Gastrocnemius medialis (tissue), 4 donors: ENCODE measurements at regions not wholly inside any gene's neighbourhood (a gene's known extent, or its start where the extent isn't known, plus 50 kb on each side); places are given as distances from the start of the nearest gene placed in this dataset.

ENCODE experiments used
- ATAC-seq, 2 donors: fragments of 150-250 bp; one replicate each; pipeline ENCODE4 v1.9.1; 2016
- DNase-seq, 2 donors: peaks; one replicate each; pipeline ENCODE4 v3.0.0-alpha.2; 2019
- H3K27ac ChIP-seq, 4 donors: fragments of 200-600 bp; sonication (generic); 1 replicate in 1 of 4; 2 replicates in 3 of 4; pipeline ENCODE4 v1.5.1; 2016 to 2018; ENCODE audit warnings: mild to moderate bottlenecking in 2 of 4, moderate library complexity in 1 of 4
- H3K27me3 ChIP-seq, 3 donors: fragments of 200-600 bp; sonication (generic) in 2 of 3; 1 replicate in 1 of 3; 2 replicates in 2 of 3; pipeline versions ENCODE4 v1.5.1 to v1.6.0; 2016 to 2019; ENCODE audit warnings: mild to moderate bottlenecking in 1 of 3, moderate library complexity in 1 of 3
- H3K36me3 ChIP-seq, 2 donors: fragments of 200-600 bp; sonication (generic) in 1 of 2; one replicate each; pipeline ENCODE4 v1.5.1; 2017 to 2018
- H3K4me1 ChIP-seq, 2 donors: fragments of 200-600 bp; sonication (generic) in 1 of 2; one replicate each; pipeline ENCODE4 v1.5.1; 2016 to 2017; ENCODE audit warnings: mild to moderate bottlenecking in 2 of 2
- H3K4me3 ChIP-seq, 4 donors: fragments of 200-600 bp; sonication (generic) in 3 of 4; 1 replicate in 1 of 4; 2 replicates in 3 of 4; pipeline ENCODE4 v1.5.1; 2016 to 2019; ENCODE audit warnings: mild to moderate bottlenecking in 2 of 4
- H3K9me3 ChIP-seq, 3 donors: fragments of 200-600 bp; sonication (generic) in 2 of 3; 1 replicate in 1 of 3; 2 replicates in 2 of 3; pipeline ENCODE4 v1.5.1; 2016 to 2019
- POLR2A ChIP-seq, 2 donors: fragments of 450-650 bp; IDR thresholded peaks; one replicate each; pipeline ENCODE4 v1.6.1; 2017; ENCODE audit warnings: antibody characterized with exemption in 2 of 2, mild to moderate bottlenecking in 2 of 2, moderate library complexity in 2 of 2
- in situ Hi-C, 4 donors: fragments of 200-750 bp; cut with MboI; loops; one replicate each; pipeline versions ENCODE4 v1.15.0 to v1.8.0; 2017; ENCODE audit warnings: low sequenced_read_pairs in 4 of 4
- intact Hi-C: fragments of 100-400 bp; cut with DNase I; formaldehyde crosslinking; loops from one replicate; pipeline ENCODE4 v1.15.1; 2023; ENCODE audit warnings: low total_unique reads
- TF ChIP-seq, protein P1 (sequence below), 5 experiments: fragments of 450-650 bp in 3 of 5; fragments of 200-600 bp in 2 of 5; sonication (generic) in 2 of 5; IDR thresholded peaks in 4 of 5; conservative IDR thresholded peaks in 1 of 5; 1 replicate in 4 of 5; 2 replicates in 1 of 5; pipeline ENCODE4 v1.5.1; 2016 to 2019; ENCODE audit warnings: antibody characterized with exemption in 5 of 5, mild to moderate bottlenecking in 3 of 5, moderate library complexity in 3 of 5

DNA sequence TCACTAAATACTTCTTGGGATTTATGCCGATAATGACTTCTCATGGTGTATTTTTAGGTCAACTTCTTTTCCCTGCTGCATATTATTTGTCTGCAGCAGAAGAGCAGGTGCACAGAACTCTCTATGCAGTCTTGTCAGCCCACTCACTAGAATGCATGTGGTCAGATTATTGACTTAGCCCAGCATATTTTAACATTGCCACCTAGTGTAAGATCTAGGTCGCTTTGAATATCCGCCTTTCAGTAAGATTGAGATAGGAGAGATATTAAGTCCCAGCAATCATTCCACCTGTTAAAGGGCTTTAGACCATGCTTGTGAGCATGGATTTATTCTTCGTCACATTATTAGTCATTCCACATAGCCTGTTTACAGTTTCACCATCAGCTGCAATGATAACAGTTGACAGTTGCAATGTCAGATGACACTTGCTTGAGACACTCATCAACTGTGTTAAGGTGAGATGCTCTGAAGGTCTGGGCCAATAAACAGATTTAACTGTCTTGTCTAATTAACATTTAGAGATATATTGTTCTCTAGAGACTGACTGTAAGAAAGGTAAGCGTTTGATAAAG lies 491.7 kb downstream of the ARL4A start:
- H3K27me3 ChIP-seq = no peaks in the 10 kb centered on the region
- in situ Hi-C loops = no loop called here
- TF ChIP-seq, protein P1, sequence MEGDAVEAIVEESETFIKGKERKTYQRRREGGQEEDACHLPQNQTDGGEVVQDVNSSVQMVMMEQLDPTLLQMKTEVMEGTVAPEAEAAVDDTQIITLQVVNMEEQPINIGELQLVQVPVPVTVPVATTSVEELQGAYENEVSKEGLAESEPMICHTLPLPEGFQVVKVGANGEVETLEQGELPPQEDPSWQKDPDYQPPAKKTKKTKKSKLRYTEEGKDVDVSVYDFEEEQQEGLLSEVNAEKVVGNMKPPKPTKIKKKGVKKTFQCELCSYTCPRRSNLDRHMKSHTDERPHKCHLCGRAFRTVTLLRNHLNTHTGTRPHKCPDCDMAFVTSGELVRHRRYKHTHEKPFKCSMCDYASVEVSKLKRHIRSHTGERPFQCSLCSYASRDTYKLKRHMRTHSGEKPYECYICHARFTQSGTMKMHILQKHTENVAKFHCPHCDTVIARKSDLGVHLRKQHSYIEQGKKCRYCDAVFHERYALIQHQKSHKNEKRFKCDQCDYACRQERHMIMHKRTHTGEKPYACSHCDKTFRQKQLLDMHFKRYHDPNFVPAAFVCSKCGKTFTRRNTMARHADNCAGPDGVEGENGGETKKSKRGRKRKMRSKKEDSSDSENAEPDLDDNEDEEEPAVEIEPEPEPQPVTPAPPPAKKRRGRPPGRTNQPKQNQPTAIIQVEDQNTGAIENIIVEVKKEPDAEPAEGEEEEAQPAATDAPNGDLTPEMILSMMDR (IDR thresholded peaks at IDR 0.05 in 4 of 5, conservative IDR thresholded peaks at IDR 0.05 in 1 of 5) = peak in 1 of 5 experiments; percentile 26
- TF ChIP-seq POLR2A (IDR thresholded peaks at IDR 0.05) = no peak

DNA sequence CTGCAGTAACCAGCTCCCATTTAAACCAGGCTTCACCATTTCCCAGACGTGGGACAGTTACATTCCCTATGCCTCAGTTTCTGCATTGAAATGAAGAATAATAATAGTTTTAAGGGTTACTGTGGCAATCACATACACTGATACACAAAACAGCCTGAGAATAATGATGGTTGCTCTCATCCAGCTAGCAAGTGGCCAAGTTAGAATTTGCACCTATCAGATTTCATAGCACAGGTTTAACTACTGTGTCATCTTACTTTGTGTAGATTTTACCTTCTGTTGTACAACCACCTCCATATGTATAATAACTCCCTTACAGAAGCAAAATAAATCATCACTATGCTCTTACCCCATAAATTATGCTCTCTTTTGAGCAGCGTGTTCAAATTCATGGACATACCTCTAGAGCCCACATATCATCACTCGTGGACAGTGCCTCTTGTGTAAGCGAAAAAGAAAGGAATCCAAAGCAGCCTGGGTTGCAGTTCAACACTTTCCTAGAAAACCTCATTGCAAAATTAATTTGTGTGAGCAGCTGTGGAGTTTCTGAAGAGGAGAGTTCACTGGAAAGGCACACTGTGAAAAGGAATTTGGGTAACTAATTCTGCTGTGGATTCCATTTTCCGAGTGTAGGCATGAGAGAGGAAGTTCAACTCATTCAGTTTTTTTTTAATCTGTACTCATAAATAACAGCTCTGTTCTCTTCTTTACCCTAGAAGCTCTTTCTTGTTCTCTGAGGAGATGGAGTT lies 492.5 kb downstream of the ARL4A start:
- in situ Hi-C loops = no loop called here
- no peak overlapping the region for H3K4me3 ChIP-seq
- H3K27me3 ChIP-seq = no peaks in the 10 kb centered on the region
- peak in 1 of 2 donors; percentile 72 for ATAC-seq
- DNase-seq = no peak
- H3K36me3 ChIP-seq = no peaks in the 10 kb centered on the region
- TF ChIP-seq, protein P1 (IDR thresholded peaks at IDR 0.05 in 4 of 5, conservative IDR thresholded peaks at IDR 0.05 in 1 of 5) = no peak
- TF ChIP-seq POLR2A (IDR thresholded peaks at IDR 0.05) = no peak
- peaks cover 0 to 18% of the 10 kb centered on the region in 2 donors for H3K4me1 ChIP-seq
- intact Hi-C loops = loop anchor here (5.0 kb wide), 1 partner anchor 493 kb away; the partner anchor contains the start of gene ARL4A
- no peaks in the 10 kb centered on the region for H3K9me3 ChIP-seq
- H3K27ac ChIP-seq = no peak overlapping the region

More for the DNA sequence above, 491.7 kb downstream of the ARL4A start:
- intact Hi-C loops = loop anchor here (5.0 kb wide), 1 partner anchor 492 kb away; the partner anchor contains the start of gene ARL4A
- Histone ChIP-seq H3K27ac (no peak overlapping the region), H3K4me1 (peaks cover 0 to 18% of the 10 kb centered on the region in 2 donors), H3K4me3 (no peak overlapping the region), H3K9me3 (no peaks in the 10 kb centered on the region), H3K36me3 (no peaks in the 10 kb centered on the region)
- no peak for DNase-seq
- ATAC-seq = peak; percentile 41 to 62

DNA sequence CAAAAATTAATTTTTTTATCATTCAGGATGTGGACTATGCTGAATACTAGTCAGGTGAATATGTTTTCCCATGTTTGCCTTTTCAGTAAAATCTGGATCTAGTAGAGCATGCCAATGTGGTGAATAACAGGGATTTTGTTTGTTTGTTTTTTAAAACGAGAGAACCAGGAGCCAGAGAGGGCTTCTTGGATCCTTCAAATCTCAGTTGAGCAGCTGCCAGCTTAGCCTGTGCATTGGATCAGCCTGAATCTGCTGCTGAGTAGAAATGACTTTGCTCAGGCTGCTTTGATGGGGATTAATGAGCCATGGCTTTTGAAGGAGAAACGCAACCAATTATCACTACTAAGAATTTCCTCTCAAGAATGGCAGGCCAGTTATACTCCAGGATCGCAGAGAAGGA lies 493.8 kb downstream of the ARL4A start:
- in situ Hi-C loops = no loop called here
- Histone ChIP-seq H3K27ac (no peak overlapping the region), H3K4me1 (peaks cover 0 to 18% of the 10 kb centered on the region in 2 donors), H3K36me3 (no peaks in the 10 kb centered on the region), H3K9me3 (no peaks in the 10 kb centered on the region), H3K27me3 (no peaks in the 10 kb centered on the region), H3K4me3 (no peak overlapping the region)
- ATAC-seq = no peak
- DNase-seq = no peak
- TF ChIP-seq POLR2A (IDR thresholded peaks at IDR 0.05) = no peak
- TF ChIP-seq, protein P1 (IDR thresholded peaks at IDR 0.05 in 4 of 5, conservative IDR thresholded peaks at IDR 0.05 in 1 of 5) = no peak
- intact Hi-C loops = no loop called here

DNA sequence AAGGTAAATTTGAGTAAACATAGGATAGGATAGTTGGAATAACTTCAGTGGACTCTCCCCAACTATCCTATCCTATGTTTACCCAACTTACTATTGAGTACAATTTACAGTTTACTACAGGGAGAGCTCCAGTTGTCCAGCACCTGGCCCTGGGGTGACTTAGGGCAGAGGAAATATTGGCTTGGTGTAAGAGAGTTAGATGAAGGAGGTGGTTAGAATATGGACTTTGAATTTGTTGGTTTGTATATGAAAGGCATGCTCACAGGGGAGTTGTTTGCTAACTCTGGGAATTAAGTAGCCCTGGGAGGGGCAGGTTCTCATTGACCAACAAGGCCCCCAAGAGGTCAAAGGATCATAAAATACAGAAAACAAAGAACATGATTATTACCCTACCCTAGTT lies 497.7 kb downstream of the ARL4A start:
- Histone ChIP-seq H3K27ac (no peak overlapping the region), H3K36me3 (no peaks in the 10 kb centered on the region), H3K9me3 (no peaks in the 10 kb centered on the region), H3K27me3 (no peaks in the 10 kb centered on the region), H3K4me1 (peaks cover 0 to 4% of the 10 kb centered on the region in 2 donors), H3K4me3 (no peak overlapping the region)
- TF ChIP-seq, protein P1 (IDR thresholded peaks at IDR 0.05 in 4 of 5, conservative IDR thresholded peaks at IDR 0.05 in 1 of 5) = no peak
- TF ChIP-seq POLR2A (IDR thresholded peaks at IDR 0.05) = no peak
- in situ Hi-C loops = no loop called here
- no peak for ATAC-seq
- intact Hi-C loops = no loop called here
- DNase-seq = no peak
